SK-N-SH (cell line): ENCODE measurements at regions not wholly inside any gene's neighbourhood (a gene's known extent, or its start where the extent isn't known, plus 50 kb on each side); places are given as distances from the start of the nearest gene placed in this dataset.

ENCODE experiments used
- EP300 ChIP-seq, 2 experiments: IDR thresholded peaks; 2 replicates each; pipeline versions ENCODE4 v1.4.0 to v1.6.1; 2012; ENCODE audit warnings: borderline replicate concordance in 1 of 2, low read depth in 1 of 2, low read length in 1 of 2
- FOSL2 ChIP-seq: IDR thresholded peaks from 2 replicates; pipeline ENCODE4 v1.4.0; 2012; ENCODE audit warnings: low read depth, mild to moderate bottlenecking, moderate library complexity, borderline replicate concordance
- FOXM1 ChIP-seq: IDR thresholded peaks from 2 replicates; pipeline ENCODE4 v1.4.0; 2012; ENCODE audit warnings: low read depth, mild to moderate bottlenecking
- GABPA ChIP-seq: IDR thresholded peaks from 2 replicates; pipeline ENCODE4 v1.4.0; 2012; ENCODE audit warnings: low read depth, mild to moderate bottlenecking
- POLR2AphosphoS5 ChIP-seq: IDR thresholded peaks from 2 replicates; pipeline ENCODE4 v1.6.1; 2012; ENCODE audit warnings: low read depth, low read length
- RAD21 ChIP-seq: IDR thresholded peaks from 2 replicates; pipeline ENCODE4 v1.6.1; 2012; ENCODE audit warnings: mild to moderate bottlenecking, low read length
- SIN3A ChIP-seq: IDR thresholded peaks from 2 replicates; pipeline ENCODE4 v1.6.1; 2012; ENCODE audit warnings: low read depth, mild to moderate bottlenecking, low read length, moderate library complexity, borderline replicate concordance
- SMC3 ChIP-seq: IDR thresholded peaks from 2 replicates; pipeline ENCODE4 v1.6.1; 2012; ENCODE audit warnings: low read depth, low read length, improper control_type of control experiment
- TAF1 ChIP-seq: IDR thresholded peaks from 2 replicates; pipeline ENCODE4 v1.6.1; 2012; ENCODE audit warnings: low read depth, mild to moderate bottlenecking, low read length, moderate library complexity, borderline replicate concordance
- TCF12 ChIP-seq: IDR thresholded peaks from 2 replicates; pipeline ENCODE4 v1.4.0; 2012
- YY1 ChIP-seq: IDR thresholded peaks from 2 replicates; pipeline ENCODE4 v1.4.0; 2012; ENCODE audit warnings: low read depth, mild to moderate bottlenecking
- TF ChIP-seq, protein P1 (sequence below): fragments of 200-600 bp; sonication (generic); IDR thresholded peaks from 2 replicates; pipeline ENCODE4 v1.6.1; 2017; ENCODE audit warnings: antibody characterized with exemption, mild to moderate bottlenecking, moderate library complexity
- TF ChIP-seq, protein P2 (sequence below): IDR thresholded peaks from 2 replicates; pipeline ENCODE4 v1.6.1; 2012; ENCODE audit warnings: mild to moderate bottlenecking, low read depth, low read length, moderate library complexity
- TF ChIP-seq, protein P3 (sequence below): IDR thresholded peaks from 2 replicates; pipeline ENCODE4 v1.4.0; 2012; ENCODE audit warnings: low read depth

DNA sequence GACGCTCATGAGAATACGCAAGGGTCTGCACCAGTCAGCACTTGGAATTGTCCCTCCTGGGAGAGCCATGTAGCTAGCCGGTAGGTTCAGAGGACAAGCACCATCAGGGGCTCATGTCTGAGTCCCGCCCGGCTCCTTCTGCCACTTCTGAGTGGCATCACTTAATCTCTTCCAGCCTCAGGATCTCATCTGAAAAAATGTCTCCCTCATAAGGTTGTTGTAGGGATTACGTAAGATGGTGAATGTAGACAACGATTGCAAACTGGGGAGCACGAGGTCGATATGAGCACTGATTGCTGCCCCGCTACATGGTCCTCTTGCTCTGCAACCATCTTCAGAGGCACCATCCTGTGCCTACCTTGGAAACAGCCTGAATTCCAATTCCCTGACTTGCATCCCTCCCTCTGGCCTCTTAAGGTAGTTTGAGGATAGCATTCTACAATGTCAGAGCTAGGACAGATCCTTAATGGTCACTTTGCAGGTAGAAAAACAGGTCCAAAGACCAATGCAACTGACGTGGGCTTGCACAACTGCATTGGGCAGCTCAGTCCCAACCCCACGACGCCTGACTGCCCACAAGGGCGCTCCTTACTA lies 115.8 kb upstream of the TMEM45B start:
- TF ChIP-seq, protein P1, sequence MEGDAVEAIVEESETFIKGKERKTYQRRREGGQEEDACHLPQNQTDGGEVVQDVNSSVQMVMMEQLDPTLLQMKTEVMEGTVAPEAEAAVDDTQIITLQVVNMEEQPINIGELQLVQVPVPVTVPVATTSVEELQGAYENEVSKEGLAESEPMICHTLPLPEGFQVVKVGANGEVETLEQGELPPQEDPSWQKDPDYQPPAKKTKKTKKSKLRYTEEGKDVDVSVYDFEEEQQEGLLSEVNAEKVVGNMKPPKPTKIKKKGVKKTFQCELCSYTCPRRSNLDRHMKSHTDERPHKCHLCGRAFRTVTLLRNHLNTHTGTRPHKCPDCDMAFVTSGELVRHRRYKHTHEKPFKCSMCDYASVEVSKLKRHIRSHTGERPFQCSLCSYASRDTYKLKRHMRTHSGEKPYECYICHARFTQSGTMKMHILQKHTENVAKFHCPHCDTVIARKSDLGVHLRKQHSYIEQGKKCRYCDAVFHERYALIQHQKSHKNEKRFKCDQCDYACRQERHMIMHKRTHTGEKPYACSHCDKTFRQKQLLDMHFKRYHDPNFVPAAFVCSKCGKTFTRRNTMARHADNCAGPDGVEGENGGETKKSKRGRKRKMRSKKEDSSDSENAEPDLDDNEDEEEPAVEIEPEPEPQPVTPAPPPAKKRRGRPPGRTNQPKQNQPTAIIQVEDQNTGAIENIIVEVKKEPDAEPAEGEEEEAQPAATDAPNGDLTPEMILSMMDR = no peak
- TF ChIP-seq, protein P2, sequence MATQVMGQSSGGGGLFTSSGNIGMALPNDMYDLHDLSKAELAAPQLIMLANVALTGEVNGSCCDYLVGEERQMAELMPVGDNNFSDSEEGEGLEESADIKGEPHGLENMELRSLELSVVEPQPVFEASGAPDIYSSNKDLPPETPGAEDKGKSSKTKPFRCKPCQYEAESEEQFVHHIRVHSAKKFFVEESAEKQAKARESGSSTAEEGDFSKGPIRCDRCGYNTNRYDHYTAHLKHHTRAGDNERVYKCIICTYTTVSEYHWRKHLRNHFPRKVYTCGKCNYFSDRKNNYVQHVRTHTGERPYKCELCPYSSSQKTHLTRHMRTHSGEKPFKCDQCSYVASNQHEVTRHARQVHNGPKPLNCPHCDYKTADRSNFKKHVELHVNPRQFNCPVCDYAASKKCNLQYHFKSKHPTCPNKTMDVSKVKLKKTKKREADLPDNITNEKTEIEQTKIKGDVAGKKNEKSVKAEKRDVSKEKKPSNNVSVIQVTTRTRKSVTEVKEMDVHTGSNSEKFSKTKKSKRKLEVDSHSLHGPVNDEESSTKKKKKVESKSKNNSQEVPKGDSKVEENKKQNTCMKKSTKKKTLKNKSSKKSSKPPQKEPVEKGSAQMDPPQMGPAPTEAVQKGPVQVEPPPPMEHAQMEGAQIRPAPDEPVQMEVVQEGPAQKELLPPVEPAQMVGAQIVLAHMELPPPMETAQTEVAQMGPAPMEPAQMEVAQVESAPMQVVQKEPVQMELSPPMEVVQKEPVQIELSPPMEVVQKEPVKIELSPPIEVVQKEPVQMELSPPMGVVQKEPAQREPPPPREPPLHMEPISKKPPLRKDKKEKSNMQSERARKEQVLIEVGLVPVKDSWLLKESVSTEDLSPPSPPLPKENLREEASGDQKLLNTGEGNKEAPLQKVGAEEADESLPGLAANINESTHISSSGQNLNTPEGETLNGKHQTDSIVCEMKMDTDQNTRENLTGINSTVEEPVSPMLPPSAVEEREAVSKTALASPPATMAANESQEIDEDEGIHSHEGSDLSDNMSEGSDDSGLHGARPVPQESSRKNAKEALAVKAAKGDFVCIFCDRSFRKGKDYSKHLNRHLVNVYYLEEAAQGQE = no peak
- no peak for TF ChIP-seq SIN3A
- TF ChIP-seq TAF1 = no peak
- TF ChIP-seq SMC3 = no peak
- no peak for TF ChIP-seq GABPA
- TF ChIP-seq TCF12 = no peak
- TF ChIP-seq POLR2AphosphoS5 = no peak
- no peak for TF ChIP-seq YY1
- TF ChIP-seq FOSL2 = no peak
- no peak for TF ChIP-seq EP300 (IDR thresholded peaks at IDR 0.05; ENCODE audit: borderline replicate concordance in 1 of 2, low read depth in 1 of 2, low read length in 1 of 2)
- TF ChIP-seq, protein P3, sequence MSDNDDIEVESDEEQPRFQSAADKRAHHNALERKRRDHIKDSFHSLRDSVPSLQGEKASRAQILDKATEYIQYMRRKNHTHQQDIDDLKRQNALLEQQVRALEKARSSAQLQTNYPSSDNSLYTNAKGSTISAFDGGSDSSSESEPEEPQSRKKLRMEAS = no peak
- no peak for TF ChIP-seq RAD21
- no peak for TF ChIP-seq FOXM1
